Activated CD4-positive, alpha-beta T cell treated with anti-CD3 and anti-CD28 coated beads, Interleukin-2, amount 50 U/mL, for 4 hours (primary cell): ENCODE measurements at regions not wholly inside any gene's neighbourhood (a gene's known extent, or its start where the extent isn't known, plus 50 kb on each side); places are given as distances from the start of the nearest gene placed in this dataset.

ENCODE experiments used
- DNase-seq, 2 experiments: peaks; one replicate each; pipeline ENCODE4 v3.0.0-alpha.2; 2020

GRCh38 chr15:38864122-38864521 is 299.5 kb upstream of the RASGRP1 start:
- no peak for DNase-seq

- DNase-seq, result no peak
Observed at GRCh38 chr15:38864827-38865581, 300.4 kb upstream of the RASGRP1 start.

- no peak for DNase-seq
Observed at GRCh38 chr15:38867556-38867955, 302.9 kb upstream of the RASGRP1 start.

- no peak for DNase-seq
Observed at GRCh38 chr15:38868326-38869114, 303.9 kb upstream of the RASGRP1 start.

GRCh38 chr15:38871638-38872037 is 307.0 kb upstream of the RASGRP1 start:
- no peak for DNase-seq

- no peak for DNase-seq
Observed at GRCh38 chr15:38872732-38873131, 308.1 kb upstream of the RASGRP1 start.

- no peak for DNase-seq
Observed at GRCh38 chr15:38873158-38873557, 308.5 kb upstream of the RASGRP1 start.

GRCh38 chr15:38874464-38874863 is 309.9 kb upstream of the RASGRP1 start:
- no peak for DNase-seq

- no peak for DNase-seq
Observed at GRCh38 chr15:38876211-38876610, 311.6 kb upstream of the RASGRP1 start.

- DNase-seq, result no peak
Observed at GRCh38 chr15:38876621-38877020, 312.0 kb upstream of the RASGRP1 start.

- DNase-seq, result no peak
Observed at GRCh38 chr15:38877471-38877870, 312.9 kb upstream of the RASGRP1 start.

- no peak for DNase-seq
Observed at GRCh38 chr15:38878026-38878425, 313.4 kb upstream of the RASGRP1 start.

- no peak for DNase-seq
Observed at GRCh38 chr15:38878926-38879325, 314.3 kb upstream of the RASGRP1 start.

- DNase-seq, result no peak
Observed at GRCh38 chr15:38879909-38880471, 315.4 kb upstream of the RASGRP1 start.

GRCh38 chr15:38882221-38882620 is 317.6 kb upstream of the RASGRP1 start:
- no peak for DNase-seq

- no peak for DNase-seq
Observed at GRCh38 chr15:38883987-38884386, 319.4 kb upstream of the RASGRP1 start.

- DNase-seq, result no peak
Observed at GRCh38 chr15:38885001-38885400, 320.4 kb upstream of the RASGRP1 start.

GRCh38 chr15:38885471-38885952 is 320.9 kb upstream of the RASGRP1 start:
- no peak for DNase-seq

GRCh38 chr15:38886315-38887163 is 321.9 kb upstream of the RASGRP1 start:
- DNase-seq, result no peak

- DNase-seq, result no peak
Observed at GRCh38 chr15:38888701-38889221, 324.1 kb upstream of the RASGRP1 start.

GRCh38 chr15:38890194-38890593 is 325.6 kb upstream of the RASGRP1 start:
- no peak for DNase-seq

GRCh38 chr15:38893925-38894242 is 329.3 kb upstream of the RASGRP1 start:
- DNase-seq, result no peak
